Activated T-helper 17 cell treated with anti-CD3 and anti-CD28 coated beads, Interleukin-2, amount 50 U/mL, for 72 hours (primary cell): ENCODE measurements at regions not wholly inside any gene's neighbourhood (a gene's known extent, or its start where the extent isn't known, plus 50 kb on each side); places are given as distances from the start of the nearest gene placed in this dataset.

ENCODE experiments used
- ATAC-seq: fragments of 150-1000 bp; cut with Tn5 transposase; replicated peaks from 2 replicates; pipeline ENCODE4 v1.10.0; 2021; ENCODE audit warnings: mild to moderate bottlenecking, moderate library complexity
- H3K27ac Mint-ChIP-seq: one replicate; pipeline ENCODE4 v1.8.0; 2022; ENCODE audit warnings: mixed read lengths
- H3K27me3 Mint-ChIP-seq: one replicate; pipeline ENCODE4 v1.8.0; 2022; ENCODE audit warnings: mixed read lengths
- H3K36me3 Mint-ChIP-seq: one replicate; pipeline ENCODE4 v1.8.0; 2022; ENCODE audit warnings: low read depth, mild to moderate bottlenecking, mixed read lengths
- H3K4me1 Mint-ChIP-seq: one replicate; pipeline ENCODE4 v1.8.0; 2022; ENCODE audit warnings: mixed read lengths
- H3K4me3 Mint-ChIP-seq: one replicate; pipeline ENCODE4 v1.8.0; 2022; ENCODE audit warnings: mild to moderate bottlenecking, mixed read lengths
- H3K9me3 Mint-ChIP-seq: one replicate; pipeline ENCODE4 v1.8.0; 2022; ENCODE audit warnings: mixed read lengths

DNA sequence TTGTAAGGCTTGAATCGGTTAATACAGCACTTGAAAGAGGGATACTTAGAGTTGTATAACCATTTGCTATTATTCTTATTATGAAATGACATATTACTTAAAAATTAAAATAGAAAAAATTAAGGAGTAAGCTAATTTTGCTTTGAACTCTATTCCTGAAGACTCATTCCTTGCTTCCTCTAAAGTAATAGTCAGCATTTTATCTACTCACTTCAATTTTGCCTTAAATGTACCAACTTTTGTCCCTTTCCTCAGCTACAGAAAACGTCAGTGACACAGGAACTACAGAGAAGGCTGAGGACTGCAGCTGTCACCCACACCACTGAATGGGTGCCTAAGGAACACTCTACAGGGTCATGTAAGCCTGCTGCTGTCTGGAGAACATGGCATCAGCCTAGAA is 80.7 kb upstream of the OSR1 start:
- H3K36me3 Mint-ChIP-seq, result no peaks in the 10 kb centered on the region
- H3K9me3 Mint-ChIP-seq, result no peaks in the 10 kb centered on the region
- ATAC-seq, result no peak
- no peaks in the 10 kb centered on the region for H3K4me1 Mint-ChIP-seq
- no peak overlapping the region for H3K27ac Mint-ChIP-seq
- no peak overlapping the region for H3K4me3 Mint-ChIP-seq
- peaks cover 28% of the 10 kb centered on the region for H3K27me3 Mint-ChIP-seq

DNA sequence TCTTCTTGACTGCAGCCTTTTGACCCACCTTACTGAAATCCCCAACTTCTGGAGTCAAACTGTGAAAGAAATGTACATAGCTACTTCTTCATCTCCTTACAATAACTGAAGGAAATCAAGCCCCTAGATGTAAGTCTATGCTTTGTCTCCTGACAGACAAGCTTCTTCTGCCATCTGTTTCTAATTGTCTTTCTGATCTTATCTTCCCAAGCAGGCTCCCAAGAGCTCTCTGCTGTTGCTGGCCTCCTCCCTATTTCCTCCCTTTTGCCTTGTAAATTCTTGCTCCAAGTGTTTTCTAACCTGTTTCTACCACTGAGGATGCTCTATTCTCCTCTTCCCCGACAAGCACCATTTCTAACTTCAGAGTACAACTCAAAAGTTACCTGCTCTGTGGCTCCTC is 77.4 kb upstream of the OSR1 start:
- Mint-ChIP-seq H3K4me3 (no peak overlapping the region), H3K27ac (no peak overlapping the region), H3K36me3 (no peaks in the 10 kb centered on the region), H3K27me3 (peaks cover 31% of the 10 kb centered on the region), H3K4me1 (no peaks in the 10 kb centered on the region), H3K9me3 (no peaks in the 10 kb centered on the region)
- no peak for ATAC-seq

DNA sequence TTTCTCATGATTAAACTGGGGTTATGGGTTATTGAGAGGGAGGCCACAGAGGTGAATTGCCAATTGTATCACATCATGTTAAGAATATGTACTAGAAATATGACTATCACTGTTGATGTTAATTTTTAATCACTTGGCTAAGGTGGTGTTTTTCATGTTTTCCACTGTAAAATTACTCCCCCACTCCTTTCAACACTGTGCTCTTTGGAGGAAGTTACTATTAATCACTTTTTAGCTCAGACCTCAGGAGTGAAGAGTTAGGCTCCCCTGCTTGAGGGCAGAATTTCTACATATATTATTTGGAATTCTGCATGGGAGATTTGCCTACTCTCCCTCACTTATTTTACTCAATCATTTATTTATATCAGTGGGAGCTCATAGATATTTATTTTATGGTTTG is 76.0 kb upstream of the OSR1 start:
- Mint-ChIP-seq H3K4me1 (no peaks in the 10 kb centered on the region), H3K9me3 (no peaks in the 10 kb centered on the region), H3K27ac (no peak overlapping the region), H3K4me3 (no peak overlapping the region), H3K27me3 (peaks cover 33% of the 10 kb centered on the region), H3K36me3 (no peaks in the 10 kb centered on the region)
- no peak for ATAC-seq

DNA sequence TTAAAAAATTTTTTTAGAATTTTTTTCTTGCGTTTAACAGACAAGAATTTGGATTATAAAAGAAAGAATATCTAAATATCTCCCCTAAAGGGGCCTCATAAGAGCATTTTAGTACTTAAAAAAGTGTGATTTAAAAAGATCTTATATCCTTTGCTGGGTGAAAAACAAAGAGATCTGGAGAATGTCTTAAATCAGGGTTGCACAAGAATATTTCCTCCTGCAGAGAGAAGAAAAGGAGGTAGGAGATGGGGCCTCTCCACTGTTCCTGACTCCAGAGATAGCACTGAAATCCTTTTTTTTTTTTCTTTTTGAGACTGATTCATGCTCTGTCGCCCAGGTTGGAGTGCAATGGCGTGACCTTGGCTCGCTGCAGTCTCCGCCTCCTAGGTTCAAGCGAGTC is 68.5 kb upstream of the OSR1 start:
- Mint-ChIP-seq H3K27ac (no peak overlapping the region), H3K4me3 (no peak overlapping the region), H3K4me1 (no peaks in the 10 kb centered on the region), H3K27me3 (peaks cover 29% of the 10 kb centered on the region), H3K9me3 (no peaks in the 10 kb centered on the region), H3K36me3 (no peaks in the 10 kb centered on the region)
- ATAC-seq, result no peak

DNA sequence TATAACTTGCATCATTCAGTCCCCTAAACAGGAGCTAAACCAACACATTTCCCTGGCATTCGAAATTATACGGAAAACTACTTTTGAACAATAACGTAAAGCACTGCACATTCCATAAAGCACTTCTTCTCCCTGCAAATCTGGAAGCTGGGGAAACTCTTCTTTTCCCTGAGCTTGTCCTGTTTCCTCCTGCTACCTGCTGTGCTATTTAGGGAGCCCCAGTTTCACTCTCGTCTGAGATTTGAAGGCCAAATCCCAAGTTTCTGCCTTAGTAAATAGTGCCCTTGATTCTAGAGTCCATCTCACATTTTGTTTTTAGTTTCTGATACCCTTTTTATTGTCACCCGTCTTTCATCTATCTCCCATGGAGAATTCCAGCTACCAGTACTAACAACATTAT is 67.7 kb upstream of the OSR1 start:
- H3K36me3 Mint-ChIP-seq, result no peaks in the 10 kb centered on the region
- ATAC-seq, result no peak
- H3K27ac Mint-ChIP-seq, result no peak overlapping the region
- H3K9me3 Mint-ChIP-seq, result no peaks in the 10 kb centered on the region
- H3K4me3 Mint-ChIP-seq, result no peak overlapping the region
- no peaks in the 10 kb centered on the region for H3K4me1 Mint-ChIP-seq
- peaks cover 29% of the 10 kb centered on the region for H3K27me3 Mint-ChIP-seq

DNA sequence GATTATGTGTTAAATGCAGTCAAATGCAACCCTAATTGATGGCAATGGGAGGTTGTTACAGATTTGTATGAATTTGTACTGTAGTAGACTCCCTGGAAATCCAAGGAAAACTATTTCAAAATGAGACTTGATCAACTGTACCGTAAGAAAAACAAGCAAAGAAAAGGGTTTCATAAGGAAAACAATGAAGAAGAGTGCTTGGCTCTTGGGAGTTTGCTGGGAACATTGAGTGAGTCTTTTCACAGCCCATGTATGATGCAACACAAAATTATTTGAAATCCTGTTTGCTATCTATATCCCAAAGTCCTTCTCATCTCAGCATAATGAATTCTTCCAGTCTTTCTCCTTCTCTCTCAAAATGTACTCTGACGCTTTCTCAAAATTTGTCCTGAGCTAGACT is 67.0 kb upstream of the OSR1 start:
- H3K36me3 Mint-ChIP-seq, result no peaks in the 10 kb centered on the region
- no peak for ATAC-seq
- H3K4me3 Mint-ChIP-seq, result no peak overlapping the region
- H3K27me3 Mint-ChIP-seq, result peaks cover 29% of the 10 kb centered on the region
- no peak overlapping the region for H3K27ac Mint-ChIP-seq
- H3K9me3 Mint-ChIP-seq, result no peaks in the 10 kb centered on the region
- no peaks in the 10 kb centered on the region for H3K4me1 Mint-ChIP-seq

DNA sequence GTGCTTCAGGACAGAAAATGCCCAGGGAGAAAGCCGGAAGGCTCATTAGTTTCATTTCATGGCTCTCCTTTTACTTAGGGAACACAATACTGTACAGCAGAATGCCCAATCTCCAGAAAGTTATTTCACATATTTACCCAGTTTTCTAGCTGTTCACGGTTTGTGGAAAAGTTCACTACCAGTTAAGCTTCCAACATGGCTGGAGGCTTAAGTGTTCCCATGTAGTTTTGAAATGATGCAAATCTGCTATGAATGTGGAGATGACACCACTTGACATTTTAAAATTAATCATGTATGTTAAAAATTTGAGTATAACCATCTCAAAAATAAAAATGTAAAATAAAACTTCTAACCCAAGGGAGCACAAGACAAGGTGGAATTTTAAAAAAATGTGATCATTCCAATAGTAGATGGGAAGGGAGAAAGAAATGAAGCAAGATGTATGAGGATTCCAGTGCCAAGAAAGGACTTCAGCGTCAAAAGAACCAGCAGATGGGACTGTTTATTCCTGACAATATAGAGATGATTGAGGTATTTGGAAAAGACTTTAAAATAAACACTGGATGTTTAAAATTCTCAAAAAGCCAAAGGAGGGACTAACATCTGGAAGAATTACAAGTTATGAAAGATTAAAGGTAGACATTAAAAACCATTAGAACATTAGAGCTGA is 60.9 kb upstream of the OSR1 start:
- no peaks in the 10 kb centered on the region for H3K9me3 Mint-ChIP-seq
- H3K27ac Mint-ChIP-seq, result no peak overlapping the region
- H3K36me3 Mint-ChIP-seq, result no peaks in the 10 kb centered on the region
- no peaks in the 10 kb centered on the region for H3K4me1 Mint-ChIP-seq
- H3K27me3 Mint-ChIP-seq, result peaks cover 22% of the 10 kb centered on the region
- ATAC-seq, result no peak
- no peak overlapping the region for H3K4me3 Mint-ChIP-seq

DNA sequence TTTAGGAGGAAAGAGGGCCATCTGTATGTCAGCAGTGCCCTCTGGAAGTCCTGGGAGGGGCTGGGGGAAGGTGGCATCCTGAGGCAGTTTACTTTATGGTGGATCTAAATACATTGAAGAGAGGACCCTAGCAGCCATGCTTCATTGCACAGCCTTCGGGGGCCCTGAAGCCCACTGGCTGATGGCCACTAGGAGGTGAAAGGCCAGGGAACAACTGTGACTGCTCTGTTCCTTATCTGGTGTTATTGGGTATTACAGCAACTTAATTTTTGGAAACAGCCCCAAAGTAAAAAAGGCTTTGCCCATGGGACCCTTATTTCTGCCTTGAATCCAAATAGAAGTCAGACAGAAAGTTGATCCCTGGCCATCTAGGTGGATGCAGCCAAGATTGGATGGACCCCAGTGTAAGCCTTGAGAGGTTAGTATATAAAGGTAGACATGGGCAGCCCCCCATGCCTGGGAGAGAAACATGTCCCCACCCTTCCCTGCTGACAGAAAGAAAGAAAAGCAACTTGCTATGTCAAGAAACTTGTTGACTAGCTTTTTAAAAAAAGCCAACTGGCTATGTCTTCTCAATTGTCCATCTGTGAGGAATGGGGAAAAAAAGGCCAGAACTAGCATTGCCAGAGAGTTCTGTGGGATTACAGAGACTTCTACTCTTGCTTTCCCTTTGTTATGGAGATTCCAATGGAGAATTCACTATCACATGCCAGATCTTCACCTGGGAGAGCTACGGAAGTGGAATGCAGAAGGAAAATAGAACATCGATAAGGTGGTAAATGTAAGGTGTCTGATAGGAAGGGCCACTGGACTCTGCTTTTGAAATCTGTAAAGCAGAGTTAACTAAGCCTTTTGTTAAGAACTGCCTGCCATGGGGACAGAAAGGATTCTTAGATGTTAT is 58.6 kb upstream of the OSR1 start:
- no peak overlapping the region for H3K27ac Mint-ChIP-seq
- H3K36me3 Mint-ChIP-seq, result no peaks in the 10 kb centered on the region
- no peaks in the 10 kb centered on the region for H3K9me3 Mint-ChIP-seq
- no peak overlapping the region for H3K4me3 Mint-ChIP-seq
- no peaks in the 10 kb centered on the region for H3K4me1 Mint-ChIP-seq
- H3K27me3 Mint-ChIP-seq, result peaks cover 19% of the 10 kb centered on the region
- ATAC-seq, result no peak

DNA sequence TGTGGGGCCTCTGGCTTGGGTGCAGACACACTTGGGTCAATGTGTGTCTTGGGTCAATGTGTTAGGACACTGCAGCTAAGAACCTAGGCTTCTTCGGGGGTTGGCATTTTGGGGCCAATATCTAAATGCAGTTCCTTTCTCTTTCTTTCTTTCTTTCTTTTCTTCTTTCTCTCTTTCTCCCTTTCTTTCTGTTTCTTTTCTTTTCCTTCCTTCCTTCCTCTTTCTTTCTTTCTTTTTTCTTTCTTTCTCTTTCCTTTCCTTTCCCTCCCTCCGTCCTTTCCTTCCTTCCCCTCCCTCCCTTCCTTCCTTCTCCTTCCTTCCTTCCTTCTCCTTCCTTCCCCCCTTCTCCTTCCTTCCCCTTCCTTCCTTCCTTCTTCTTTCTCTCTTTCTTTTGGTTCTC is 57.7 kb upstream of the OSR1 start:
- Mint-ChIP-seq H3K36me3 (no peaks in the 10 kb centered on the region), H3K27me3 (peaks cover 16% of the 10 kb centered on the region), H3K9me3 (no peaks in the 10 kb centered on the region), H3K4me3 (no peak overlapping the region), H3K4me1 (no peaks in the 10 kb centered on the region), H3K27ac (no peak overlapping the region)
- ATAC-seq, result no peak

DNA sequence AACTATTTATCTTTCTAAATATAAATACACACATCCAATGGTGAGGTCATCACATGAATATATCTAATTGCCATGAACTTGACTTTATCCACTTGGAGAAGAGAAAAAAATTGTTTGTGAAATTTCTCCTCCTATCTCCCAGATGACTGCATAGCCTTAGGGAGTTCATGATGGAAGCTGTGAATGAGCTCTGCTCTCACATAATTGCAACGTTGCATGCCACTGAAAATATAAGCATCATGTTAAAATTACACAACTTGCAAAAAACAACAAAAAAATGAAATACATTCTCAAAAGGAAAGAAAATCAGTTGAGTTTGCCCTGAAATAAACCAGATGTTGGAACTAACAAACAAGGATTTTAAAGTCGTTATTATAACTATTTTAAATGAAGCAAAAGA is 50.6 kb upstream of the OSR1 start:
- no peak overlapping the region for H3K27ac Mint-ChIP-seq
- no peak overlapping the region for H3K4me3 Mint-ChIP-seq
- no peaks in the 10 kb centered on the region for H3K36me3 Mint-ChIP-seq
- H3K27me3 Mint-ChIP-seq, result peaks cover 19% of the 10 kb centered on the region
- H3K4me1 Mint-ChIP-seq, result no peaks in the 10 kb centered on the region
- no peaks in the 10 kb centered on the region for H3K9me3 Mint-ChIP-seq
- ATAC-seq, result no peak

DNA sequence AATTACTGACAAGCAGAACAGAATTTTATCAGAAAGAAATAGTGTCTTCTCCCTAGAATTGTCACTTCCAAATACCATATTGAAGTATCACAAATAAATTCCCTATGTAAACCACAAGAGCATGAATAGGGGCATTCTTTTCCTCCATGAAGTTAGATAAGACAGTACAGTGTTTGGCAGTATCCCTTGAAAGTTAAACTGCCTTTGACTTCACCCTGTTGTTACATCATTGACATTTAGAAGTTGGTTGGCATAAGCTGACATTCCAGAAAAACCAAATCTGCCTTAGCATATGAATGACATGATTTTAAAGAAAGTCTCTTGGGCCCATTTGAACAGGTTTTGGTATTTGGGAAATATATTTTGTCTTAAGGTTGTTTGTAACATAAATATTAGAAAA is 50.2 kb upstream of the OSR1 start:
- Mint-ChIP-seq H3K36me3 (no peaks in the 10 kb centered on the region), H3K9me3 (no peaks in the 10 kb centered on the region), H3K27ac (no peak overlapping the region), H3K4me3 (no peak overlapping the region), H3K4me1 (no peaks in the 10 kb centered on the region), H3K27me3 (peaks cover 19% of the 10 kb centered on the region)
- ATAC-seq, result no peak
